ENCODE measurements at regions not wholly inside any gene's neighbourhood (a gene's known extent, or its start where the extent isn't known, plus 50 kb on each side); places are given as distances from the start of the nearest gene placed in this dataset.

DNA sequence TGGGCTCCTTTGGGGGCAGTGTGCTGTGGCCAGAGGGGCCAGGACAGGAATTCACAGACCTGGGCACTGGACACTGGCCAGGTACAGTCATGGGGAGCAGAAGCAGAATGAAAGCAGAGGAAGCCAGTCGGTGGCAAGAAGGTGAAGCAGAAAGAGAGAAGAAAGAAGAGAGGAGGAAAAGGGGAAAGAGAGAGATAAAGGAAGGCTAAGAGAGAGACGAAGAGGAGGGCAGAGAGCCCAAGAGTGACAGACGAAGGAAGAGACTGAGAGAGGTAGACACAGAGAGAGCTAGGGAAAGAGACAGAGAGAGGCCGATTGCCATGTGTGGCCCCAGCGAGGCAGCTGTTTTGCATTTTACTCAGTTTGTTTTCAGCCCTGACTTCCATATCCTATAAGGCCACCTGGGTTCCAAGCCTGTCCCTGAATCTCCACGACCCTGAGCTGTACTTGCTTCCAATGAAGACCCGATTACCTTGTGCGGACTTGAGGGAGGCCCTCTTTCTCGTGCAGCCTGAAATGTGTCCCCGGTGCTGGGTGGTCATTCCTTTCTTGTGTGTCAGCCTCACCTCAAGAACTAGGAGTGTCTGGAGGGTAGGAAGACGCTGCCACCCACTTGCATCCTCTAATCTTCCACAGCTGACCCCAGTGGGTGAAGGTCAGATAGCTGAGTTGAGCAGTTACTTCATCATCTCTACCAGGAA lies 73.9 kb downstream of the LSM3 start:
- no peaks in the 10 kb centered on the region for H3K9me3 ChIP-seq
- WGBS, 2 donors: 86 to 91% methylated on average over 11 of the region's 11 CpGs
- intact Hi-C loops (cut with DNase I): no loop called here
- H3K36me3 ChIP-seq: no peaks in the 10 kb centered on the region
- H3K27me3 ChIP-seq: no peaks in the 10 kb centered on the region
- peak in 1 of 2 donors; percentile 31 for DNase-seq
- peaks cover 9 to 47% of the 10 kb centered on the region in 2 donors for H3K4me1 ChIP-seq
- H3K27ac ChIP-seq: no peak overlapping the region
- TF ChIP-seq POLR2A (IDR thresholded peaks at IDR 0.05) (no peak), CTCF (IDR thresholded peaks at IDR 0.05) (no peak)
- no peak overlapping the region for H3K4me3 ChIP-seq (replicated peaks in 1 of 3)

- H3K27ac ChIP-seq: no peak overlapping the region
Measured at GRCh38 chr3:14253022-14253706, 74.5 kb downstream of the LSM3 start.

DNA sequence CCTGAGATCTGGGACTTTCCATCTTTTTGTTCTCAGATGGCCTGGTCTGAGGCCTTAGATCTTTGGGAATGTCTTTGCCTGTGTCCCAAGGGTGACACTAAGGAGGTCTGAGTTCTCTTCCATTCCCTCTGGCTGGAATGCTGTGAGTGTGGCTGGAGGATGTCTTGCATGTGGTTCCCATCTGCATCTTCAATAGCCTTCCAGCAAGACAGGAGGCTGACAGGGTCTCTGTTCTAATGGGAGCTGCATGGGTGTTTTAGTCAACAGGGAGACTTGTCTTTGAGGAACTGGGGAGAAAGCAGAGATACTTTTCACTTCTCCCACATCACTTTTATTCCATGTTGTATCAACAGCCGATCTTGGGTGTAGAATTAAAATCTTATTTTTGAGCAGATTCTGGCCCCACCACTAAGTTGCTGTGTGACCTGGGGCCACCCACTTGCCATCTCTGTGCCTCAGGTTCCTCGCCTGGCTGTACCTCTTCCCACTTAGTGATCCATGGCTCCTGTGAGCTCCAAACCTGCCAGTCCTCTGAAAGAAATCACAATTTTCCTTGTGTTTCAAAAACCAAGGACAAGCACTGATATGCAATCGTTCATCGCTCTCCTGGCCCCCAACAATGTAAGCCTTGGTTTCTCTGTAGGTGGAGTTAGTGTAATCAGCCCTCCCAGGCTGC lies 75.2 kb downstream of the LSM3 start:
- intact Hi-C loops (cut with DNase I): no loop called here
- TF ChIP-seq CTCF (IDR thresholded peaks at IDR 0.05): no peak
- no peak for TF ChIP-seq POLR2A (IDR thresholded peaks at IDR 0.05)
- Histone ChIP-seq H3K27me3 (no peaks in the 10 kb centered on the region), H3K4me1 (peaks cover 0 to 36% of the 10 kb centered on the region in 2 donors), H3K36me3 (no peaks in the 10 kb centered on the region), H3K4me3 (replicated peaks in 1 of 3) (no peak overlapping the region), H3K27ac (no peak overlapping the region), H3K9me3 (no peaks in the 10 kb centered on the region)
- DNase-seq: no peak
- WGBS, 2 donors: 86 to 98% methylated on average over 4 of the region's 4 CpGs

More at GRCh38 chr3:14253022-14253706, 74.5 kb downstream of the LSM3 start:
- Histone ChIP-seq H3K36me3 (no peaks in the 10 kb centered on the region), H3K27me3 (no peaks in the 10 kb centered on the region), H3K4me1 (peaks cover 6 to 43% of the 10 kb centered on the region in 2 donors), H3K9me3 (no peaks in the 10 kb centered on the region), H3K4me3 (replicated peaks in 1 of 3) (no peak overlapping the region)
- TF ChIP-seq CTCF (IDR thresholded peaks at IDR 0.05): no peak
- TF ChIP-seq POLR2A (IDR thresholded peaks at IDR 0.05): no peak
- intact Hi-C loops (cut with DNase I): no loop called here
- no peak for DNase-seq
- WGBS, 2 donors: 90 to 97% methylated on average over 11 of the region's 11 CpGs

DNA sequence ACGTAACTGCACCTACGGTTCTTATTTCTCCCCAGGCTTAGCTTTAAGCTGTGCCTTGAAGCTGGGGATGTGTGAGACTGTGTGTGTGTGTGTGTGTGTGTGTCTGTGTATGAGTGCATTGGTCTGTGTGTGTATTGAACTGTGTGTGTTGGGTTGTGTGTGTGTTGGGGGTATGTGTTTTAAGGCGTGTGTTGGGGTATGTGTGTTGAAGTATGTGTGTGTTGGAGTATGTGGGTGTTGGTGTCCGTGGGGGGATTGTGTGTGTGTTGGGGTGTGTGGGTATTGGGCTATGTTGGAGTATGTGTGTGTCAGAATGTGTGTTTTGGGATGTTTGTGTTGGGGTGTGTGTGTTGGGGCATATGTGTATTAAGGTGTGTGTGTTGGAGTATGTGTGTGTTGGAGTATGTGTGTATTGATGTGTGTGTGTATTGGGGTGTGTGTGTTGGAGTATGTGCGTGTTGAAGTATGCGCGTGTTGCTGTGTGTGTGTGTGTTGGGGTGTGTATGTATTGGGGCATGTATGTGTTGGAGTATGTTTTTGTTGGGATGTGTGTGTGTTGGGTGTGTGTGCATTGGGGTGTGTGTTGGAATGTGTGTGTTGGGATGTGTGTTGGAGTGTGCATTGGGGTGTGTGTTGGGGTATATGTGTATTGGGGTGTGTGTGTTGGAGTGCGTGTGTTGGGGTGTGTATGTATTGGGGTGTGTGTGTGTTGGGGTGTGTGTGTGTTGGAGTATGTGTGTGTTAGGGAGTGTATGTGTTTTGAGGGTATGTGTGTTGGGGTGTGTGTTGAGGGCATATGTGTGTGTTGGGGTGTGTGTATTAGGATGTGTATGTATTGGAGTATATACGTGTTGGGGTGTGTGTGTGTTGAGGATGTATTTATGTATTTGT lies 76.4 kb downstream of the LSM3 start:
- Histone ChIP-seq H3K9me3 (no peaks in the 10 kb centered on the region), H3K4me1 (peaks cover 0 to 24% of the 10 kb centered on the region in 2 donors), H3K27me3 (no peaks in the 10 kb centered on the region), H3K27ac (no peak overlapping the region), H3K36me3 (no peaks in the 10 kb centered on the region), H3K4me3 (replicated peaks in 1 of 3) (no peak overlapping the region)
- WGBS, 2 donors: 96 to 97% methylated on average over 9 of the region's 9 CpGs
- intact Hi-C loops (cut with DNase I): no loop called here
- no peak for DNase-seq
- TF ChIP-seq POLR2A (IDR thresholded peaks at IDR 0.05) (no peak), CTCF (IDR thresholded peaks at IDR 0.05) (no peak)

All from thyroid gland (tissue), 4 donors.